ENCODE measurements at regions not wholly inside any gene's neighbourhood (a gene's known extent, or its start where the extent isn't known, plus 50 kb on each side); places are given as distances from the start of the nearest gene placed in this dataset.

GRCh38 chr15:94887391-94887790 lies 656.0 kb downstream of the MCTP2 start:
- TF ChIP-seq YY1 (IDR thresholded peaks at IDR 0.05; ENCODE audit: insufficient read depth, insufficient read length), result no peak
- no peak for TF ChIP-seq SUZ12 (IDR thresholded peaks at IDR 0.05; ENCODE audit: extremely low read depth, insufficient read depth, insufficient read length)
